ENCODE measurements at regions not wholly inside any gene's neighbourhood (a gene's known extent, or its start where the extent isn't known, plus 50 kb on each side); places are given as distances from the start of the nearest gene placed in this dataset.

DNA sequence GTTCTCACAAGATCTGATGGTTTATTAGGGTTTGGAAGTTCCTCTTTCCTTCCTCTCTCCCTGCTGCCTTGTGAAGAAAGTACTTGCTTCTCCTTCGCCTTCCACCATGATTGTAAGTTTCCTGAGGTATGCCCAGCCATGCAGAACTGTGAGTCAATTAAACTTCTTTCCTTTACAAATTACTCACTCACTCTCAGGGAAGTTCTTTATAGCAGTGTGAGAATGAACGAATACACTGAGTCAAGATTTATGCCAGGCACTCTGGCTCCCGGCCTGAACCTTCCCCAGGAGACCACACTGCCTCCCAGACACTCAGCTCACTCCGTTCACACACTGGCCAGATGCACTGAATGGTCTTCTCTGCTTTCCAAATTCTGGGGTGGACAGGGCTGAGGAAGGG, 308.3 kb upstream of the AJAP1 start:
- no peaks in the 10 kb centered on the region for H3K36me3 Mint-ChIP-seq (ENCODE audit: low read depth)
- H3K4me3 Mint-ChIP-seq, result no peak overlapping the region
- TF ChIP-seq, protein P1, sequence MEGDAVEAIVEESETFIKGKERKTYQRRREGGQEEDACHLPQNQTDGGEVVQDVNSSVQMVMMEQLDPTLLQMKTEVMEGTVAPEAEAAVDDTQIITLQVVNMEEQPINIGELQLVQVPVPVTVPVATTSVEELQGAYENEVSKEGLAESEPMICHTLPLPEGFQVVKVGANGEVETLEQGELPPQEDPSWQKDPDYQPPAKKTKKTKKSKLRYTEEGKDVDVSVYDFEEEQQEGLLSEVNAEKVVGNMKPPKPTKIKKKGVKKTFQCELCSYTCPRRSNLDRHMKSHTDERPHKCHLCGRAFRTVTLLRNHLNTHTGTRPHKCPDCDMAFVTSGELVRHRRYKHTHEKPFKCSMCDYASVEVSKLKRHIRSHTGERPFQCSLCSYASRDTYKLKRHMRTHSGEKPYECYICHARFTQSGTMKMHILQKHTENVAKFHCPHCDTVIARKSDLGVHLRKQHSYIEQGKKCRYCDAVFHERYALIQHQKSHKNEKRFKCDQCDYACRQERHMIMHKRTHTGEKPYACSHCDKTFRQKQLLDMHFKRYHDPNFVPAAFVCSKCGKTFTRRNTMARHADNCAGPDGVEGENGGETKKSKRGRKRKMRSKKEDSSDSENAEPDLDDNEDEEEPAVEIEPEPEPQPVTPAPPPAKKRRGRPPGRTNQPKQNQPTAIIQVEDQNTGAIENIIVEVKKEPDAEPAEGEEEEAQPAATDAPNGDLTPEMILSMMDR (IDR thresholded peaks at IDR 0.05), result no peak
- no peak for DNase-seq
- no peak overlapping the region for H3K27ac Mint-ChIP-seq
- H3K9me3 Mint-ChIP-seq, result peaks cover 81% of the 10 kb centered on the region
- peaks cover 3% of the 10 kb centered on the region for H3K27me3 Mint-ChIP-seq (ENCODE audit: insufficient read depth)
- no peaks in the 10 kb centered on the region for H3K4me1 Mint-ChIP-seq (ENCODE audit: low read depth)

DNA sequence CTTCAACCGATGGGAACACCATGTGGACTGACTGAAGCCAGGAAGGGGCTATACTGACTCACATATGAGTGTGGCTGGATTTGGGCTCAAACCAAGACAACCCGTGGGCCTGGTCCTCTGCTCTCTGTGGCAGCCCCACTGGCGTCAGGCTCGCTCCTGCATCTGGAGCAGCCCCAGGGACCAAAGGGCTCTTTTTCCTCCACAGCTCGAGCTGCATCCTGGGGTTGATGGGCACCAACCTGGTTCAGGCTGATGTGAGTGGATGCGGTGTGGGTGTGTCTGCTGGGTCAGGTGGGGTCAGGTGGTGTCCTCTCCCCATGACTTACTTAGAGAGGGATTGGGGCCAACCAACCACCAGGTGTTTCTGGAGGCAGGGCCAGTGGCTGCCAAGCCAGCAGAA, 303.0 kb upstream of the AJAP1 start:
- Mint-ChIP-seq H3K27ac (no peak overlapping the region), H3K36me3 (ENCODE audit: low read depth) (no peaks in the 10 kb centered on the region), H3K4me1 (ENCODE audit: low read depth) (no peaks in the 10 kb centered on the region), H3K27me3 (ENCODE audit: insufficient read depth) (peaks cover 1% of the 10 kb centered on the region), H3K4me3 (no peak overlapping the region), H3K9me3 (peaks cover 61% of the 10 kb centered on the region)
- TF ChIP-seq, protein P1 (IDR thresholded peaks at IDR 0.05), result no peak
- no peak for DNase-seq

DNA sequence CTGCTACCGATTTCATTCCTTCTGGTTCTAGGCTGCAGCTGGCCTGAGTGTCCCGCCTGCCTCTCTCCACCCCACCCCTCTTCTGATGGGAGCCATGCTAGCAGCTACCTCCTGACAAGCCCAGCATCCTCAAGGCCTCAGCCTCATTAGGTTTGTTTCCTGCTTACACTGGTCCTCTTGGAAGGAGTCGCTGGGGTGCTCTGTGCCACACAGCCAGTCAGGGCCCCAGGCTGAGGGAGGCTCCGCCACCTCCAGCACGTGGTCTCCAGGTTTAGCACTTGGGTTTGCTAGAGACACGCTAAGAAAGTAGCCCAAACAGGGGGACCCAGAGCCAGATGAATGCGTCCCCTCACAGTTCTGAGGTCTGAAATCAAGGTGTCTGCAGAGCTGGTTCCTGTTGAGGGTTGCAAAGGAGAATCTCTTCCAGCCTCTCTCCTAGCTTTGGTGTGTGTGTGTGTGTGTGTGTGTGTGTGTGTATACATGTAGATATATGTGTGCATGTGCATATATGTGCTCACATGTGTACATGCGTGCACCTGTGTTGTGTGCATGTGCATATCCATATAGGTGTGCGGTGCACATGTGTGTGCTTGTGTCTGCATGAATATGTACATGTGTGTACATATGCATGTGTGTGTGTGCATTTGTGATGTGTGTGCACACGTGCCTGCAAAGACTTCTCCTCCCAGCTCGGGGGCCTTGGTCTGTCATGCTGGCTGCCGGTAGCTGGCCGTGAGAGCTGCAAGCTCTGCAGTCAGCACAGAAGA, 301.1 kb upstream of the AJAP1 start:
- Mint-ChIP-seq H3K9me3 (peaks cover 58% of the 10 kb centered on the region), H3K4me3 (no peak overlapping the region), H3K4me1 (ENCODE audit: low read depth) (no peaks in the 10 kb centered on the region), H3K36me3 (ENCODE audit: low read depth) (0 out of 2 replicates have a peak, but pooled peaks cover under 1% of the 10 kb centered on the region), H3K27ac (no peak overlapping the region), H3K27me3 (ENCODE audit: insufficient read depth) (peaks cover 1% of the 10 kb centered on the region)
- no peak for DNase-seq
- TF ChIP-seq, protein P1 (IDR thresholded peaks at IDR 0.05), result no peak

DNA sequence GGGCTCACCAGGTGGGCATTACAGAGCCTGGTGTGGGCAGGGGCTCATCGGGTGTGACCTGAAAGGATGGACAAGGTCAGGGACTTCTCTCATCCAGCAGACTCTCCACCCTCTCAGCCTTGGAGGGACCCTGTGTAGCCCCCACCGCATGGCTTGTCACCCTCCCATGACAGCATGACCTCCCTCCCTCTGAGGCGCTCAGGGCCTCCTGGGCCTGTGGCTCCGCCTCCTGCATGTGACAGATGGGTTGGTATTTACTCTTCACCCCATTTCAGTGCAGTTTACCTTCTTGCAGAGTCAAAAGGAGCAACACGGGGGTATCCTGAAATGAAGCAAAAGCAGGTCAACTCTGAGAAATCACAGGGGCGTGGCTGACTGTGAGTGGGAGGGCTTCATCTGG, 298.6 kb upstream of the AJAP1 start:
- H3K36me3 Mint-ChIP-seq (ENCODE audit: low read depth), result 0 out of 2 replicates have a peak, but pooled peaks cover 6% of the 10 kb centered on the region
- DNase-seq, result no peak
- TF ChIP-seq, protein P1 (IDR thresholded peaks at IDR 0.05), result no peak
- H3K9me3 Mint-ChIP-seq, result peaks cover 55% of the 10 kb centered on the region
- no peak overlapping the region for H3K4me3 Mint-ChIP-seq
- peaks cover 2% of the 10 kb centered on the region; the same call in 1 of the 2 replicates for H3K27me3 Mint-ChIP-seq (ENCODE audit: insufficient read depth)
- no peaks in the 10 kb centered on the region for H3K4me1 Mint-ChIP-seq (ENCODE audit: low read depth)
- H3K27ac Mint-ChIP-seq, result no peak overlapping the region

DNA sequence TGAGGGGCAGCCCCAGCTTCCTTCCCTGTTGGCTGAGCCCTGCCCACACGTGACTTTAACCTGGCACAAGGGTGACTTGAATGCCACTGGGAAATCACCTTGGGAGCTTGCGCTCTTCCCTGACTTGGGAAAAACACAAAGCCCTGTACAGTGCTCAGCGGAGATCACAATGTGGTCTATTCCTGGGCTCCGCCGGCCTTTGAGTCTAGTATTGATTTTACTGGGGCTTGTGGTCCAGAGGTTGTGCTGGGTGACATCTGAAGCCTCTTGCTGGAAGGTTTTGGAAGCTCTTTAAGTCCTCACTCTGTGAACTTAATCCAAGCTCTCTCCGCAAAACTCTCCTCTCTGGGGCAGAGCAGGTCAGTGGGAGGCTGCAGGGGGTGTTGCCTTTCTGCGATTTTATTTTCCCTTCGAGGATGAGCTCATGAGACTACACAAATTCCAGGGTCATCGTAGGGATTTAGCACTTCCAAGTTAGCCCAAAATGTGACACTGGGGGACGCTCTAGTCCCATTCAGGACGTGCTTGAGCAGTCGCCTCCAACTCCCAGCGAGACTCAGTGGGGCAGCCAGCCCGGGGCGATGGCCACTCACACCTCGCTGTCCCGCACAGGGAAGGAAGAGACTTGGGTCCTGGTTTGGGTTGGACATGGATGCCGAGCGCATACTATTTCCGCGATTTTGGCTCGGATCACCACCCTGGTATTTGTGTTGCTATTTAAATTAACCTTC, 291.9 kb upstream of the AJAP1 start:
- no peak overlapping the region for H3K27ac Mint-ChIP-seq
- TF ChIP-seq, protein P1 (IDR thresholded peaks at IDR 0.05), result no peak
- H3K4me3 Mint-ChIP-seq, result no peak overlapping the region
- peaks cover 71% of the 10 kb centered on the region for H3K9me3 Mint-ChIP-seq
- H3K4me1 Mint-ChIP-seq (ENCODE audit: low read depth), result no peaks in the 10 kb centered on the region
- H3K36me3 Mint-ChIP-seq (ENCODE audit: low read depth), result peaks cover 13% of the 10 kb centered on the region; the same call in 1 of the 2 replicates
- peaks cover 2% of the 10 kb centered on the region; the same call in 1 of the 2 replicates for H3K27me3 Mint-ChIP-seq (ENCODE audit: insufficient read depth)
- no peak for DNase-seq
